HG03196 (cell line): ENCODE measurements at regions not wholly inside any gene's neighbourhood (a gene's known extent, or its start where the extent isn't known, plus 50 kb on each side); places are given as distances from the start of the nearest gene placed in this dataset.

Experiments used
- ATAC-seq: cut with Tn5 transposase; IDR thresholded peaks from one replicate; pipeline ENCODE4 v1.9.1; 2021; ENCODE audit not compliant: unreplicated experiment

- ATAC-seq, result no peak
Measured at GRCh38 chr11:128367573-128367972, 219.8 kb downstream of the ETS1 start.

- no peak for ATAC-seq
Measured at GRCh38 chr11:128365044-128365443, 222.3 kb downstream of the ETS1 start.

DNA sequence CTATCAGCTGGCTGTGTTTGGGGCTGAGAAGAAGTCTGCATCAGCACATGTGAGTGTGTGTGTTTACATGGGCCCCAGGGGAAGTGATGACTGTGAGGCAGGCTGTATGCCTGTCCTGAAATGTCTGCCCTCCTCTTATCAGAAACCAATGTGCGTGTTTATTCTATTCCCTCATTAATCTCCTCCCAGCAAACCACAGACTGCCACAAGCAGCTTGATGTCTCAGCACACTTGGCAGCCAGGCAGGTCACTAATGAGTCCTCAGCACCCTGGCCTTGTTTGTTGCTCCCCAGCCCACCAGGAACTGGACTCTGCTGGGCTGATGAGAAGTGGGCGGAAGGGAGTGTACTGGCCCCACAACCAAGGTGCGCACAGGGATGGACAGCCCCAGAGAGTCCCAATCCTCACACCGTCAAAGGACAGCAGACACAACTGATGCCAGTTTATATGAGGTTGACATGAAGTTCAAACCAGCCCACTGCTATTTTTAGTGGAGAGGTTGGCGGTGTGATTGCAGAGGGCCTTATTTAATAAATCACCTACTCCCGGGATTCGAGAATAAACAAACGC, 225.8 kb downstream of the ETS1 start:
- ATAC-seq, result no peak

DNA sequence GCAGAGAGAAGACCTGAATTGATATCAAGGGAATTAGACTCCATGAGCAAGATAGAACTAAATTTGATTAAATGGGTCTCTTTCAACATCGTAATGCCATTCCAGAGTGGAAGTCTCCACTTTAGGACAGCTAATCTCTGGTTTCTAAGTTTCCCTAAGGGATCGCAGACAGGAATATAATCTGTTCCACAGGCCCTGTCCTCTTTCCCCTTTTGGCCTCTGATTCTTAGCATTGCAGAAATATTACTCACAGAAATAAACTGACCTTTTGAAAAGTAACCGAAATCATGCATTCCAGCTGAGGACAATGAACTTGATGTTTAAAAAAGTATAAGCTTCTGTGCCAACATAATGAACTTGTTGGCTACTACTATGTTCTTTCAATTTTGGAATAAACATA, 227.8 kb downstream of the ETS1 start:
- no peak for ATAC-seq

DNA sequence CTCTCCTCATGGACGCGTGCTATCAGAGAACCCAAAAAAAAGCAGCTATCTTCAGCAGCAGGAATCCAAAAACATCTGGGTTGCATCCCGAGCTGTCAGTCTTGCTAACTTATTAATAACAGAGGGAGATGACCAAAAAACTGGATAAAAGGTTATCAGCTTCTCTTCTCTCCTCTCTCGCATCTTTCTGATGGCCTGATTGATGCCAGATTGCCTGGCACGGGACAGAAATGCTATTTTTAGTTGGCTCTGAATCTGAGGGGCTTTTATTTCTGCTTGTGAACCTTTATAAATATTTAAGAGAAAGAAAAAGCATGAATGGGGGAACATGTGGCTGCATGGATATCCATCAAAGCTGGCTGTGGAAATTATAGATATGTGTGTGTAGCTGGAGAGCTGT, 230.3 kb downstream of the ETS1 start:
- no peak for ATAC-seq

DNA sequence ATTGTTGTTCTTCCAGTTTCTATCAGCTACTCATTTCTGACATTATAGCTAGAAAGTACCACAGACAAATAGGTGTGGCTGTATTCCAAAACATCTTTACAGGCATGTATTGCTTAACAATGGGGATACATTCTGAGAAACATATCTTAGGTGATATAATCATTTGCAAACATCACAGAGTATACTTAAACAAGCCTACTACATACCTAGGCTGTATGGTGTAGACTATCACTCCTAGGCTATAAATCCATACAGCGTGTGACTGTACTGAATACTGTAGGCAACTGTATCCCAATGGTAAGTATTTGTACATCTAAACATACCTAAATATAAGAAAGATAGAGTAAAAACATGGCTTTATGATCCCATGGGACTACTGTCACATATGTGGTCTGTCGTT, 231.8 kb downstream of the ETS1 start:
- ATAC-seq, result no peak

GRCh38 chr11:128354476-128354875, 232.9 kb downstream of the ETS1 start:
- ATAC-seq, result no peak

DNA sequence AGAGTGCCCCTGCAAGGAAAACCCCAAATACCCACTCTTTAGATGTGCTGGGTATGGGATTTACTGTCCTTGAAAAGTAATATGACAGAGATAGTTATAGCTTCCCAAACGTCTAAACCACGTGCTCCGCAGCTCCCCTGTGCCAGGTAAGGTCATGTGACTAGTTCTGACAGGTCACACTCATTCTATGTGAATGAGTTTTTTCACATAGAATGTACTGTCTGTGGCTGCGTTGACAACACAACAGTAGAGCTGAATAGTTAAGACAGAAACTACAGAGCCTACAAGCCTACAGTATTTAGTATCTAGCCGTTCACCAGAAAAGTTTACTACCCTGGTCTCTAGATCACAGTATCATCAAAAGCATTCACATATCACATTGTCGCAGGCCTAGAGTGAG, 236.2 kb downstream of the ETS1 start:
- ATAC-seq, result no peak

DNA sequence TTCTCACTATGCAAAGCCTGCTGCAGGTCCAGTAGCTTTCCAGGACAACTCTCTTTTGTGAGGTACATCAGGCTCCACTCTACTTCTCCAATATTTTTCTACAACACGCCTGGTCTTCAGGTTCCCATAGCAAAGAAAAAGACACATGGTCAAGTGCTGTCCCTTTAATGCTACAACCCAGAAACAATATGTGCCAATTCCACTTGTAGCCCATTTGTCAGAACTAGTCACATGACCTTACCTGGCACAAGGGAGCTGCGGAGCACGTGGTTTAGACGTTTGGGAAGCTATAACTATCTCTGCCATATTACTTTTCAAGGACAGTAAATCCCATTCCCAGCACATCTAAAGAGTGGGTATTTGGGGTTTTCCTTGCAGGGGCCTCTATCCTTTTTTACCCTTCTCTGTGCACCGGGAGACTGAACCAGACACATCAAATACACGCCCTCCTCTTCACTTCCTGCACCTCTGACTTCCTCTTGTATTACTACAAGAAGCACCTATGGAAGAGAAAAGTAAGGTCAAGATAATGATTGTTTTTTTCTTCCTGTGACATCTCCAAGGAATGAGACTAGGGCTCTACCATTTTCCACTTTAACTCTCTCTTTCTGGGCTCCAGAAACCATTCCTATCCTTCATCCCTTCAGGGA, 237.6 kb downstream of the ETS1 start:
- ATAC-seq, result no peak

DNA sequence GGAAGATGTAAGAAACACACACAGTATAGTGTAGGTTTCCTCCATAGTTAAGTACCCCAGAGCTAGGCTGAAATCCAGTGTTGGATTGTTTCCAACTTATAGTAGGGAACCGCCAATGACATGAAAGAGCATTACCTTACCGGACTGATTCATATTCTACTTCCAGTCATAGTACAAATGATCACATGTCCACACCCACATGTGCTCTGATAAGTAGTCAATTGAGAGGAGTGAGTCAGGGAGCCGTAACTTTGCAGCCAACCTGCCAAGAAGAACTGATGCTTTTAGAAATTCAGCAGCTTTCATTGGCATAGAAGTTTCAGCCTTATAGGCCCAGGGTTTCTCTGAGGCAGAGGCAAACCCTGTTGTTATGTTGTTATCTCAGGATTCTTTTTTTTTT, 240.6 kb downstream of the ETS1 start:
- no peak for ATAC-seq

DNA sequence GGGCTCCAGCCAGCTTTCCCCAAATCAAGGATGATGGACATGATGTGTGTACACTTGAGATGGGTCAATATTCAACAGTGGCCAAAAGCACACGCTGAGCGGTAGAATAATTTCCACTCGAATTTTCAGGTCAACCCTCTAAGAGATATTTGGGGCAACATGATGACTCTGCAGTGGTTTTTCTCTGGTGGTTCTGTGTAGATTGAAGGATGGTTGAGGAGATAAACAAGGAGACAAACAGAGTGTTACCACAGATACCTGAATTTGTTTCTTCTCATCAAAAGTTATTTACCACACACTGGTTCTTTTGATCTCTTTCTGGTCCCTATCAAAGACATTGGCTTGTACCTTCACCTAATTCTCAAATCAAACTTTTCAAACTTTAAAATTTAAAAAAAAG, 242.0 kb downstream of the ETS1 start:
- ATAC-seq, result no peak

GRCh38 chr11:128343870-128344269, 243.5 kb downstream of the ETS1 start:
- ATAC-seq, result no peak

- no peak for ATAC-seq
Measured at GRCh38 chr11:128343135-128343514, 244.2 kb downstream of the ETS1 start.

GRCh38 chr11:128342511-128343134, 244.7 kb downstream of the ETS1 start:
- peak; percentile 96 for ATAC-seq

DNA sequence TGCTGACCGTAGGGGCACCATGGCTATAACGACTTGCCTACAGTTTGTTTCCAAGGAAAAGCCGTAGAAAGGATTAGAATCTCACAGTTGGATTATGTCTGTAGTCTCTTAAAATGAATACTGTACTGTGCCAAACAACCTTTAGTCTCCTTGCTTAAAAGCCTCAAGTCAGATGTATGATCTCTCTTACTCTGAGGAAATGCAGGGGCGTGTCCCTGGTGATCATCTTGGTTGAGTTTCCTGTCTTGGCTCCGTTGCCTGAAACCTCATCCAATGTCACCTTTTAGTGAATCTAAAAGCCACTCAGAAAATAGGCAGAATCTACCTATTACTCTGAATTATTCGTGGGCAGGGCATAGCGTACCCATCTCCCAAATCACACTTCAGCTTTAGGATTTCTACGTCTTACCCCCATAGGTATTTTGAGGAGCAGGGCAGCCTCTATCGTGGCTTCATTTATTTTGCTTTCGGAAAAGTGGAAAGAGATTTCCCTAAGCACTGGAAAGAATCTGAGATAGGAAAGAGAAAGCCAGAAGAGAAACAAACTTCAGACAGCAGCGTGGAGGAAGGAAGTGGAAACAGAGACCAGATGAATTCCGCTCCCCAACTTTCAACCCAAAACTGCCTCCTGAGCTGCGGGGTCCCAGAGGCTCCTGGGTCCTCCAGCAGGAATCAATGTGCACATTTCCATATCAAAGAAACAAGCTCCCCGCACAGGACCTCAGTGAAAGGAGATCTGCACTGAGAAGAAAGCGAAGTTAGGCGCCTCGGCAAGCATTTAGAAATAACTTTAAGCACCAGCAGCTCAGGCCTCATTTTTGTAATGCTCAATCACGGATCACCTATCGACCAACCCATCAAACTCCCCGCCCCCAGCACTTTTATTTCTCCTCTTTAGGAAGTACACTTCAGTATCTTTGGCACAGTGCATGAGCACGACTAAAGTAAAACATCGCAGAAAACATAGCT, 245.8 kb downstream of the ETS1 start:
- no peak for ATAC-seq

DNA sequence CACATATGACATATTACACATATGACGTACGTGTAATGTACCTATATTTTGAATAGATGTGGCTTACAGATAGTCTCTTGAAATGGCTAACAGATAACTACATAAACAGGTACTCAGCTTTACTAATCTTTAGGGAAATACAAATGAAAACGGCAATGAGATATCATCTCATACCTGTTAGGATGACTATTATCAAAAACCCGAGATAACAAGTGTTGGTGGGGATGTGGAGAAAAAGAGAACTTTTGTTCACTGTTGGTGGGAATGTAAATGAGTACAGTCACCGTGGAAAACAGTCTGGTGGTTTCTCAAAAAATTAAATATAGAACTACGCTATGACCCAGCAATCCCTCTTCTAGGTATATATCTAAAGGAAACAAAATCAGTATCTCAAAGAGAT, 247.6 kb downstream of the ETS1 start:
- no peak for ATAC-seq

DNA sequence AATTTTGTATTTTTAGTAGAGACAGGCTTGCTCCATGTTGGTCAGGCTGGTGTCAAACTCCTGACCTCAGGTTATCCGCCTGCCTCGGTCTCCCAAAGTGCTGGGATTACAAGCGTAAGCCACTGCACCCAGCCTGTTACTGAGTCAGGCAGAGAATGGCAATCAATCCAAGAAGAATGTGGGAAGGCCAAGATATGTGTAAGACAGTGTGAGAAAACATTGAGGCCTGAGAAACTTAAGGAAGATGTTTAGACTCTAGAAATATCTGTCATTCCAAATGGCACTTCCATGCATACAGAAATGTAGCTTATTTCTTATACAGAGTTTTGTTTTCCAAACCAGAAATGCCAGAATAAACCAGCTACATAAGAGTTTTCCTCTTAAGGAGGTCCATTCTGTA, 248.5 kb downstream of the ETS1 start:
- ATAC-seq, result no peak

DNA sequence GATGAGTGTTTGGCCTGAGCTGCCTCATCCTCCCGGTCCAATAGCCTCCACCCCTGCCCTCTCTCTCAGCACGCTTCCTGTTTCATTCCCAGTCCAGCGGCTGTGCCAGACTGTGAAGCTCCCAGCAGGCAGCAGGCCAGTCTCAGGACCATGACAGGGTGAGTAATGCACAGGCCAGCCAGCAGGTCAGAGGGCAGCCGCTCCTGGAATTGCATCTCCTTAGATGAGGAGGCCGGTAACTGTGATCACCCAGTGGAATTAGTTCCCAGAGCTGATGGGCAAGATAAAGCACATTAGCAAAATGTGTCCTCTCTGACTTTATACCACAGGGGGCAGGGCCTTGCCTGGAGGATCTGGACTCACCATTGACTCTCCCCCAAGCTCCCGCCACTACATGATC, 251.2 kb downstream of the ETS1 start:
- no peak for ATAC-seq

DNA sequence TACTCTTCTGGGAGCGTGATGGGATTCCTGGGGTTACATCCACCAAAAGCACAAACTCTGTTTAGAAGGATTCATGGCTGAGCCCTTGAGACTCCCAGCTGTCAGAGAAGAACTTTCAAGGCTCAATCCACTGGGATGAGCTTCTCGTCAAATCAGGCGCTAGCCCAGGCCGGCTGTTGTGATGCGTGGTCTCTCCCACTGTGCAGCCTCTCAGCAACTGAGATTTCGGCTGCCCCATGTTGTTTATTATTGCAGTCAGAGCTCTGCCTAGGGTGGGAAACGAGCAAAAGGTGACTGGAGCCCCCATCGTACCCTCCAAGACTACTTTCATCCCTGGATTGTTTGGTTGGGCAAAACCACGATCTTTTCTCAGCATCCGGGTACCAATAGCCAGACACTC, 251.6 kb downstream of the ETS1 start:
- no peak for ATAC-seq

DNA sequence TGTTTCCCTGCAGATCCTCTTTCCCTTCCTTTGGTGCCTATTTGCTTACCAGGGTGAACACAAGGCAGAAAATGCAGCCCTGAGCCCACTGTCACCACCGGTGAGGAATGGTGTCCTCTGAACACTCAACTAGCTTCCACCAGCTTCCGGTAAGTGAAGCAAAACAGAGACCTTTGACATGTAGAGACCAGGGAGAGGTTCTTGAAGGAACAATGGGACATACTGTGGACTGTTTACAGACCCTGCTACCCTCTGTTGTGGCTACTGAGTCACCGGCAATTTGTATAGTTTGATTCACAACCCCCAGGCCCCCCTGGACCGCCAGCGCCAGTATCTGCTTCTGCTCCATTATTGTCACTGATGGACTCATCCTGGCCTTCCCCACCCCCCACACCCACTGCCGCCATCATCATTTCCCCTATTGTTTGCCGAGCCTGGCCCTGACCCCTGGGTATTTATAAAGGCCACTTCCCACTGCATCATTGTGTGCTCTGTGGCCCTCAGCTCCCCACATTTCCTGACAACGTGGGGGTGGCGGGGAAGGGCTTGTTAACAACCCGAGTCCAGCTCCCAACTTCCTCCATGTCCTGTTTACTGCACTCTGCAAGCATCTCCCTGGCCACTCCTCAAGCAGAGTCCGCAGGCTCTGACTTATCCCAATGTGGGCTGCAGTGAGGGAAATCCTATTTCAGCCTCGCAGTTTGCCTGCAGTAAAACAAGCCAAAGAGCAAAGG, 252.9 kb downstream of the ETS1 start:
- ATAC-seq, result no peak

- no peak for ATAC-seq
Measured at GRCh38 chr11:128331317-128331716, 256.0 kb downstream of the ETS1 start.
